Activated CD8-positive, alpha-beta T cell treated with anti-CD3 and anti-CD28 coated beads for 36 hours (primary cell): ENCODE measurements at regions not wholly inside any gene's neighbourhood (a gene's known extent, or its start where the extent isn't known, plus 50 kb on each side); places are given as distances from the start of the nearest gene placed in this dataset.

Experiments used
- ATAC-seq: fragments of 200-7000 bp; cut with Tn5 transposase; one replicate; pipeline ENCODE4 v1.10.0; 2021; ENCODE audit warnings: mild to moderate bottlenecking, moderate library complexity
- CTCF ChIA-PET: fragments of 350-600 bp; sonication (Branson Sonifier 250); formaldehyde crosslinking; loops from one replicate; lab custom pipeline; 2021; ENCODE audit warnings: antibody characterized with exemption; lab: Charles Lee
- POLR2A ChIA-PET: fragments of 350-600 bp; sonication (Branson Sonifier 250); formaldehyde crosslinking; loops from one replicate; lab custom pipeline; 2021; ENCODE audit warnings: antibody characterized with exemption; lab: Charles Lee
- DNase-seq: peaks from one replicate; pipeline ENCODE4 v3.0.0-alpha.2; 2020
- H3K27ac Mint-ChIP-seq: one replicate; pipeline ENCODE4 v1.8.0; 2021; ENCODE audit warnings: mild to moderate bottlenecking, mixed read lengths
- H3K27me3 Mint-ChIP-seq: one replicate; pipeline ENCODE4 v1.8.0; 2021; ENCODE audit warnings: mixed read lengths
- H3K36me3 Mint-ChIP-seq: one replicate; pipeline ENCODE4 v1.8.0; 2021; ENCODE audit warnings: low read depth, mixed read lengths
- H3K4me1 Mint-ChIP-seq: one replicate; pipeline ENCODE4 v1.8.0; 2021; ENCODE audit warnings: low read depth, mixed read lengths
- H3K4me3 Mint-ChIP-seq: one replicate; pipeline ENCODE4 v1.8.0; 2021; ENCODE audit warnings: mild to moderate bottlenecking, moderate library complexity, mixed read lengths
- H3K9me3 Mint-ChIP-seq: one replicate; pipeline ENCODE4 v1.8.0; 2021; ENCODE audit warnings: mixed read lengths
- intact Hi-C: fragments of 100-400 bp; cut with micrococcal nuclease; formaldehyde crosslinking; loops from one replicate; pipeline ENCODE4 v1.10.0; 2022
- TF ChIP-seq, protein P1 (sequence below): fragments of 200-600 bp; IDR thresholded peaks from one replicate; pipeline ENCODE4 v1.8.0; 2022; ENCODE audit warnings: antibody characterized with exemption, mild to moderate bottlenecking

DNA sequence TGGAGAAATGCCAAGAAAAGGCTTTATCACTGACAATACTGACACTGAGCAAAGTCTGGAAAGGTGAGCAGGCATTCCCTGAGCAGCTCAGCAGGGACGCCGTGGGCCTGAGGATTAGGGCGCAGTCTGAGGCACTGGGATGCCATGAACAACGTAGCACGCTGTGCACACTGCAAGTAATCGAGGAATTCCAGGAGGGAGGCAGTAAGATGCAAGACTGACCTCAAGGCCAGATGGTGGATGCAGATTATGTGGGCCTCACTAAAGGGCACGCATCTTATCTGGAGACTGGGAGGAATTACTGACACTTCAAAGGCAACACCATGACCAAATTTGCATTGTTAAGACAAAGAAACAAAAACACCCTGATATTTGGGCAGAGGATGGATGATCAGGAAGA, 50.4 kb upstream of the OPCML start:
- H3K36me3 Mint-ChIP-seq: no peaks in the 10 kb centered on the region
- ChIA-PET POLR2A (no interaction called here), CTCF (no interaction called here)
- no peak overlapping the region for H3K27ac Mint-ChIP-seq
- intact Hi-C loops: no loop called here
- no peaks in the 10 kb centered on the region for H3K4me1 Mint-ChIP-seq
- no peak overlapping the region for H3K4me3 Mint-ChIP-seq
- no peak for ATAC-seq
- H3K9me3 Mint-ChIP-seq: peaks cover 3% of the 10 kb centered on the region
- H3K27me3 Mint-ChIP-seq: peaks cover 1% of the 10 kb centered on the region
- no peak for DNase-seq
- TF ChIP-seq, protein P1, sequence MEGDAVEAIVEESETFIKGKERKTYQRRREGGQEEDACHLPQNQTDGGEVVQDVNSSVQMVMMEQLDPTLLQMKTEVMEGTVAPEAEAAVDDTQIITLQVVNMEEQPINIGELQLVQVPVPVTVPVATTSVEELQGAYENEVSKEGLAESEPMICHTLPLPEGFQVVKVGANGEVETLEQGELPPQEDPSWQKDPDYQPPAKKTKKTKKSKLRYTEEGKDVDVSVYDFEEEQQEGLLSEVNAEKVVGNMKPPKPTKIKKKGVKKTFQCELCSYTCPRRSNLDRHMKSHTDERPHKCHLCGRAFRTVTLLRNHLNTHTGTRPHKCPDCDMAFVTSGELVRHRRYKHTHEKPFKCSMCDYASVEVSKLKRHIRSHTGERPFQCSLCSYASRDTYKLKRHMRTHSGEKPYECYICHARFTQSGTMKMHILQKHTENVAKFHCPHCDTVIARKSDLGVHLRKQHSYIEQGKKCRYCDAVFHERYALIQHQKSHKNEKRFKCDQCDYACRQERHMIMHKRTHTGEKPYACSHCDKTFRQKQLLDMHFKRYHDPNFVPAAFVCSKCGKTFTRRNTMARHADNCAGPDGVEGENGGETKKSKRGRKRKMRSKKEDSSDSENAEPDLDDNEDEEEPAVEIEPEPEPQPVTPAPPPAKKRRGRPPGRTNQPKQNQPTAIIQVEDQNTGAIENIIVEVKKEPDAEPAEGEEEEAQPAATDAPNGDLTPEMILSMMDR: no peak

DNA sequence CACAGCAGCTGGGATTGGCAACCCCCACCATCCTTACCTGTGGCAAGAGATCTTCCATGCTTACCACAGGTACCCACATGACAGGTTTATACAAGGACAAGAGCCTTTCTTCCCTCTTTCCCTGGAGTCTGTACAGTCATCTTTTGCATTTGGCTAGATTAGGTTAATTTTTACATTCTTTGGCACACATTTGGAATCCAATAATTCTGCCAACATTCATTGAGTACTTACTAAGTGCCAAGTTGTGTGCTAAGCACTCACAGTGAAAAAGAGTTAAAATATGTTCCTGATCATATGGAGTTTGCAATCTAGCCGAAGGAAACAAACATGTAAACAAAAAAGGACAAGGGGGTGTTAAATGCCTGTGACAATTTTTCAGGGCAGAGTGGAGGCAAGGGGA, 50.0 kb upstream of the OPCML start:
- TF ChIP-seq, protein P1: no peak
- no peaks in the 10 kb centered on the region for H3K4me1 Mint-ChIP-seq
- DNase-seq (no peak), ATAC-seq (no peak)
- H3K36me3 Mint-ChIP-seq: no peaks in the 10 kb centered on the region
- CTCF ChIA-PET: no interaction called here
- peaks cover 3% of the 10 kb centered on the region for H3K9me3 Mint-ChIP-seq
- H3K27me3 Mint-ChIP-seq: peaks cover 1% of the 10 kb centered on the region
- POLR2A ChIA-PET: no interaction called here
- intact Hi-C loops: no loop called here
- H3K27ac Mint-ChIP-seq: no peak overlapping the region
- no peak overlapping the region for H3K4me3 Mint-ChIP-seq
